Astrocyte (in vitro differentiated cells and primary cell): ENCODE measurements at regions not wholly inside any gene's neighbourhood (a gene's known extent, or its start where the extent isn't known, plus 50 kb on each side); places are given as distances from the start of the nearest gene placed in this dataset.

Experiments
- CTCF ChIP-seq: IDR thresholded peaks from 2 replicates; pipeline ENCODE4 v1.5.1; 2011; ENCODE audit warnings: low read depth, mild to moderate bottlenecking, inconsistent platforms, low read length, moderate library complexity; ENCODE audit not compliant: insufficient read depth
- EZH2 ChIP-seq: IDR thresholded peaks from 2 replicates; pipeline ENCODE4 v1.6.1; 2012; ENCODE audit warnings: mild to moderate bottlenecking, low read length, inconsistent platforms; ENCODE audit not compliant: insufficient read depth

GRCh38 chr10:33862536-33863105 lies 528.2 kb upstream of the NRP1 start:
- TF ChIP-seq CTCF (no peak), EZH2 (no peak)
